ENCODE measurements at regions not wholly inside any gene's neighbourhood (a gene's known extent, or its start where the extent isn't known, plus 50 kb on each side); places are given as distances from the start of the nearest gene placed in this dataset.
"Not testable (repeated sequence)": the region's sequence is repeated elsewhere in the genome, so short reads cannot be mapped to it uniquely, and the experiment has no call there.

DNA sequence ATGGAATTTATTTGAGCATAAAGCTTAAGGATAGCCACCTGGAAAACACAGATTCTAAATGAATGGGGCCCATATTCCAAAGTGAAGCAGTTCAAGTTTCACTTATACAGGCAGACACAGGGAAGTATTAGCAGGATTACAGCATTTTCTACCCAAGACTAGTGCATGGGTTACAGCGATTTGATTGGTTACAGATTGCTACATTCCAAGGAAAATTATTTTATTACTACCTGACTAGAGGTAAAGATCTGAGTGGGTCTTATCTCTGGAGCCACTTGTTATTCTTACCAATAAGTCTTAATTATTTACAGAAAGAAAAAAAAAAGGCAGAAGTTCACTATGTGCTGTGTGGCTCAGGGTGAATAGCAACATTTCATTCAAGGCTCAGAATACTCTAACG is 87.4 kb upstream of the ITGB1 start:
- DNase-seq (ENCODE audit: low spot score): no peak
- intact Hi-C loops (cut with DNase I): no loop called here

DNA sequence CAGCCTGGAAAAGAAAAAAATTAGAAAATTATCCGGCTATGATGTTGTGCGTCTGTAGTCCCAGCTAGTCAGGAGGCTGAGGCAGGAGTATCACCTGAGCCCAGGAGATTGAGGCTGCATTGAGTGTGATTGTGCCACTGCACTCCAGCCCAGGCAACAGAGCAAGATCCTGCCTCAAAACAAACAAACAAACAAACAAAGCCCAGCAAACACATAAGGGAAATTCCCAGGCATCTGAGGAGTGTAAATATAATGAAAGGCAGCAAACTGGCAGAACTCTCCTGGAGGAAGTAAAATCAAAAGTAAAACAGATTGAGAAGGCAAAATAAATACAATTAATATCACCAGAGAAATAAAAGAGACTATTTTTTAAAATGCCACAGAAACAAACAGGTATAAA is 84.5 kb upstream of the ITGB1 start:
- intact Hi-C loops (cut with DNase I): loop anchor here in 1 of 2 donors (1.0 kb wide), 1 partner anchor 39 kb away; no protein-coding TSS in a partner anchor
- DNase-seq (ENCODE audit: low spot score): no peak

DNA sequence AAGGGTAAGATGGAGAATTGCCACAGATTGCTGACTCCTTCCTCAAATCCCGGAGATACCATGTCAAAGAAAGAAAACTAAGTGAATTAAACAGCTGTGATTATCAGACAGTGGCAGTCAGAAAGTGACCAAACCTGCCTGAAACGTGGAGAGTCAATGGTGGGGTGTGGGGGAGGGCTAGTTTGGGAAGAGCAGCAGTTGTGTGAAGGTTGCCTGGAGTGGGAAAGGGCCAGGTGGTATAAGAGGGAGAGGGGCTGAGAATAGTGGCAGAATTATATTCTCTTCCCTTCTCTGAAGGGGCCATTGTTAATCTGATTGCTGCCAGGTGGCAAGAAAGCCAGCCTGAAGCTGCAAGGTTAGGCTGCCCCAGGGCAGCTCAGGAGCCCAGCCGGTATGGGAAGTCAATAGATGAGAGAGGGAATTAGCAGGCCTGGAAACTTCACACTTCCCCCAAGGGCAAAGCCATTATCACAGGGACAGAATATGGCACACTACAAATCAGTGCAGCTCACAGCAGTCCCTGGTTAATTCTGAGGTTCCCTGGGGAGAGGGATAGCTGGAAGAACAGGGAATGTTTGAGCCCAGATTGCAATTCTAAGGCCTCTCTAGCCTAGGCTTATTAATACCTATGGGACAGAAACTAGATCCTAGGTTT is 83.9 kb upstream of the ITGB1 start:
- no peak for DNase-seq (ENCODE audit: low spot score)
- intact Hi-C loops (cut with DNase I): loop anchor here in 1 of 2 donors (1.0 kb wide), 1 partner anchor 39 kb away; no protein-coding TSS in a partner anchor

DNA sequence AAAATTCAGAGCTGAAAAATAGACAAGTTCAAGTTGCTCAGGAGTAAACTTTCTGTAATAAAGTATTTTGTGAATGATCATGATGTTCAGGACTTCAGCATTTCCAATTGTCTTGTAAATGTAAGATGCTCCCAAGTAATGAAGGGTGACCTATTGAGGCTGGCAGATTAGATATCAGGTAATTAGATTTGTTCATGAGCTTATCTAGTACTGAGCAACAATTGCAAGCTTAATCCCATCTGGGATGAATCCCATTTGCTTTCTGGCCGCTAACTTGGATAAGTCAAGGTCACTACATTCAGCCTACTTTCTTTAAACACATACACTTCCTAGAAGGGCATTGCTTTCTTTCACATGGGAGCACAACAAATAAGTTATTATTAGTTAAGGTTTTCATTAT is 82.4 kb upstream of the ITGB1 start:
- no peak for DNase-seq (ENCODE audit: low spot score)
- intact Hi-C loops (cut with DNase I): no loop called here

DNA sequence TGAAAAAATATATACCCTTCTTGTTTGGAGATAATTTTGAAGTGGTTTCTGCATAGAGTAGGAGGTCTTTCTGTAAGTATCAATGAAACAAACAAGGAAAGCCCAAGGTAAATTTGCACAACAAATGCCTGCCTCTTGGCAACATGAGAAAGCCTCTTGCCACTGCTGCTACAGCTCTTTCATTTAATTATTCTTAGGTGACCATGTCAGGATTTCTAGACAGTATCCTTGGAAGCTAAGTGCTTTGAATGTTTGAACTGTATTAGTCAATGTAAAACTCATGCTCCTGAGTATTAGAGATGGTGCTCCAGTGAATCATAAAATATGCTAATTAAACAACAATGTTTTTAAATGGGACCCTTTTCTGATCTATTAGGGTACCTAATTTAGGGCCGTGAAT is 81.2 kb upstream of the ITGB1 start:
- DNase-seq (ENCODE audit: low spot score): no peak
- intact Hi-C loops (cut with DNase I): no loop called here

DNA sequence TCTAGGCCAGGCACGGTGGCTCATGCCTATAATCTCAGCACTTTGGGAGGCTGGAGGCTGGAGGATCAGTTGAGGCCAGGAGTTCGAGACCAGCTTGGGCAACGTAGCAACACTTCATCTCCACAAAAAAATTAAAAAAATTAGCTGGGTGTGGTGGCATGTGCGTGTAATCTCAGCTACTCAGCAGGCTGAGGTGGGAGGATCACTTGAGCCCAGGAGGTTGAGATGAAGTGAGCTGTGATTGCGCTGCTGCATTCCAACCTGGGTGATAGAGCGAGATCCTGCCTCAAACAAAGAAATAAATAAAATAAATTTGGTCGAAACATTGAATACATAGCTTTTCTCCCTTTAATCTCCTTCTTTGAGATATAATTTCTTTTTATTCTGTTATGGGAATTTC is 80.6 kb upstream of the ITGB1 start:
- intact Hi-C loops (cut with DNase I): no loop called here
- no peak for DNase-seq (ENCODE audit: low spot score)

DNA sequence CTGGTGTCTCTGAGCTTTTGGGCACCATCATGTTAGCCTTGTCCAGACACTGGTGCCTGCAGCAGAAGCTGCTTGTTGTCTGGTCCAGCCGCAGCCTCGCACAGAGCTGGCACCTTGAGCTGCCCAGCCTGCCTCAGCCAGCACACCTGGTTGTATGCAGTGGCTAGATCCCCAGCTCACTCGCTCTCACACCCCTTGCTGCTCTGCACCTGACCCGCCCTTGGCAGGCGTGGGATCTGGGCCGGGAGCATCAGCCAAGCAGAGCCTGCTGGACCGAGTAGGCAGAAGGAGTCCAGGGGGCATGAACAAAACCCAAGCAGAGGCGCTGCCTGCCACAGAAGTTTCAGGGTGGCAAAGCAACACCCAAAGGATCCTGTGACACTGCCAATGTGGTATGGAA is 79.7 kb upstream of the ITGB1 start:
- intact Hi-C loops (cut with DNase I): no loop called here
- DNase-seq (ENCODE audit: low spot score): no peak

DNA sequence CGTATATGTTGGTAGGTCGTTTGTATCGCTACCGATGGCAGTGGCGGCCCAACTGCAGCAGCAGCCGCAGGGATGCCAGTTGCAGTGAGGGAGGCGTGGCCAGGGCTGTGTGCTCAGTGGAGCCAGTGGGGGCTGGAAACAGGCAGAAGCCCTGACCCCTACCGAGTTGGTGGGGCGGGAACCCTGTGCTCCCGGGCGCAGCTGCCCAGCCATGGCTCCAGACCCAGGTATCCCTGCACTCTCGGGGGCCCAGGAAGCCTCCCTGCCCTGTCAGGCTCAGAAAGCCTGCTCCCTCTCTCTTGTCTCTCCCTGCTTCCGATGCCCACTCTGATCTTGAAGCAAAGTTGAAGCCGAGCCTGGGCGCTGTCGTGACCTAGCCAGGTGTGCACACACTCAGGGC is 78.6 kb upstream of the ITGB1 start:
- DNase-seq (ENCODE audit: low spot score): no peak
- intact Hi-C loops (cut with DNase I): no loop called here

DNA sequence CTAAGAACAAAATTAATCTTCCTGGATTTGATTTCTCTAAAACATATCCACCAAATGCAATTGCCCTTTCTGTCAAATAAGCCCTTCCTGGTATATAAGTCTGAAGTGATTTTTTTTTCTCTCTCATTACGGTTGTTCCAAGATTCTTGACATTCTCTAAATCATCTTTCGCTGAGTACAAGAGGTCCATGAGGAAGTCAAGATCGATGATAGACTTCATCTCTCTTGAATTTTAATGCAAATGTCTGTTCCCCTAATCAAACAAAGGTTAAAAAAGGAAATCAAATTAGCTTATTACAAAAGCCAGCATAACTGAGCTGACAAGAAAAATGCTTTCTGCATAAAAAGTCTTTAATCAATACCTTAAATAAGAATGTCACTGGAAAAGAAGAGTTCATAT is 77.4 kb upstream of the ITGB1 start:
- DNase-seq (ENCODE audit: low spot score): no peak
- intact Hi-C loops (cut with DNase I): no loop called here

DNA sequence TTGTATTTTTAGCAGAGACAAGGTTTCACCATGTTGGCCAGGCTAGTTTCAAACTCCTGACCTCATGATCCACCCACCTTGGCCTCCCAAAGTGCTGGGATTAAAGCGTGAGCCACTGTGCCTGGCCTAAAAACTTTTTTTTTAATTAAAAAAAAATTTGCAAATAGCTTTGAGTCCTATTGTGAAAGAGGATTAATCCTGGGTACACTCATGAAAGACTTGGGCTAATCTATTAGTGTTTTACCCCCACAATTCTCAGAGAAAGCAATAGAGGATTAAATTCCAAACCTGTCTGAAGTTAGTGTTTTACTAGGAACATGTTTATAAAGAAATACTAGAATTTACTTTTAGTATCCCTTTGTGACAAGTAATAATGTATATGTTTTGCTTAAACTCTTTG is 76.9 kb upstream of the ITGB1 start:
- intact Hi-C loops (cut with DNase I): no loop called here
- no peak for DNase-seq (ENCODE audit: low spot score)

DNA sequence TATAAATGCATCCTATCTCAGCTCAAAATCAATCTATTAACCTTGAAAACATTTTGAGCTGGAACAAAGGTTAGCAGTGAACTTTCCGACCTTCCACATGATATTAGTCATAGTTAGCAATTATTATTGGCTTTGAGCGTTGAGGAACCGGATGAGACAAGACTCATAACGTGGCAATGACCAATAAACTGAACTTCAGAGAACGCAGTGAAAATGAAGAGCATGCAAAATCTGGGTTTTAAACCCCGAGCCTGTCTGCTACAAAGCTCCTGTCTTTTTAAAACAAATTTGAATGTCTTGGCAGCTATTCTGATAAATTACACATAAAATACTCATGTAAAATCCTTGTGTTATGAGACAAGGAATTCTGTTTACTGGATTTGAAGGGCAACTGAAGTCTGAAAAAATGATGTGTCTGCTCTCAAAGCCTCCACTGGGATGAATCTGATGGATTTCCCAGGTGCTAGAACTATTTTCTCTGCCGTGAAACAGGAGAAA is 74.7 kb upstream of the ITGB1 start:
- DNase-seq (ENCODE audit: low spot score): no peak
- intact Hi-C loops (cut with DNase I): no loop called here

DNA sequence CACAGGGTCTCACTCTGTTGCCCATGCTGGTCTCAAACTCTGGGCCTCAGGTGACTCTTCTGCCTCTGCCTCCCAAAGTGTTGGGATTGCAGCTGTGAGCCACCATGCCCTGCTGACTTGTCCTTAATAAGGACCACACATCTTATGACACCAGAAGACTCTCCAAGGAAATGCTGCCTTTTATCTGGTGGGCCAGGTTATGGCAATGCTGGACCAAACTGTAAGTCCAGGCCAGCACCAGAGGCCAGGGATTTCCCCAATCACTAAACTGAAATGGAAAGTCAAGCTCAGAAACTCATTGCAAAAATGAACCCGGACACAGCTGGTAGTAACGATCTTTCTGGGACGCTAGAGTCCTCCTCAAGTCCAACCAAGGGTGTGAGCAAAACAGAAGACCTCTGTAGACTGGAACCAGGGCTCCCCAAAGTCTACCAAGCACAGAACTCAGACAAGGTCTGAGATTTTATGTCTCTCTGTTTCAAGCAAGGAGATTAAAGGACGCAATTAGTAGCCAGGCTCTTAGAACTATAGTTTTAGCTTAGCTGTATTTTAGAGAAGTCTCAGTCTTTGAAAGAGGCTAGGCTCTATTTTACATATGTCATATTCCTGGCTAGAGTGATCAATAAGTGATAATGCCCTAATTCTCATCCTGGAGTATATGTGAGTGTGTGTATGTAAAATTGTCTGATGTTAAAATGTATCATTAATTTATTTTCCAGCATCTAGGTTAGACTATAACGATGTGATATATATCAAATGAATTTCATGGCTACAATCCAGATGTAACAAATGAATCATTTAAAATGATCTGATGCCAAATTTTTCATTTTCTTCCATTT is 74.0 kb upstream of the ITGB1 start:
- no peak for DNase-seq (ENCODE audit: low spot score)
- intact Hi-C loops (cut with DNase I): no loop called here

DNA sequence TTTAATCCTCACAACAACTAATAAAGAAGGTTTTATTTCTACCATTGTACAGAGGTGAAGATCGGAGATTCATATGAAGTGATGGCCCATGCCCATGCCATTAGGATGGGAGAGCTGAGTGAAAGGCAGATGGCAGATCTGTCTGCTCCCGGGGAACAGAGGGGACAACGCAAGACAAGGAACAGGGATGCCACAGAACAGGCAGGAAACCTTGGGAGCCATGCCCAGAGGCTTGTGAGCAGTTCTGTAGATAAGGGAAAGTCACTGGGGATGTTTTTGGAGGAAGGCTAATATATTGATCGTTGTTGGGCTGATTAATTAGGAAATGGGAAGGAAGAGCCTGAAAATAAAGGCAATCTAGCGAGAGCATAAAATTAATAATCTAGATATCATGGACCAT is 73.1 kb upstream of the ITGB1 start:
- no peak for DNase-seq (ENCODE audit: low spot score)
- intact Hi-C loops (cut with DNase I): no loop called here

DNA sequence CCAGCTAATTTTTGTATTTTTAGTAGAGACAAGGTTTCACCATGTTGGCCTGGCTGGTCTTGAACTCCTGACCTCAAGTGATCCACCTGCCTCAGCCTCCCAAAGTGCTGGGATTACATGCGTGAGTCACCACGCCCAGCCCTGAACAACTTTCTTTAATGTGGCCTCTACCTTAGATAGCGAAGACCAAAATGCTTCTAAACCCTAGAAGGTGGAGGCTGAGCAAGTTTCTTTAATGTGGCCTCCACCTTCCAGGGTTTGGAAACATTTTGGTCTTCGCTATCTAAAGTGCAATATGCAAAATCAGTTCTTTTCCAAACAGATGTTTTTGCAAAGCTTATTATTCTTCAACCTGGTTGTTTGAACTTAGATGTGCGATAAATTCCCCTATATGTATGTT is 70.5 kb upstream of the ITGB1 start:
- intact Hi-C loops (cut with DNase I); DNase-seq (ENCODE audit: low spot score): not testable (repeated sequence)

DNA sequence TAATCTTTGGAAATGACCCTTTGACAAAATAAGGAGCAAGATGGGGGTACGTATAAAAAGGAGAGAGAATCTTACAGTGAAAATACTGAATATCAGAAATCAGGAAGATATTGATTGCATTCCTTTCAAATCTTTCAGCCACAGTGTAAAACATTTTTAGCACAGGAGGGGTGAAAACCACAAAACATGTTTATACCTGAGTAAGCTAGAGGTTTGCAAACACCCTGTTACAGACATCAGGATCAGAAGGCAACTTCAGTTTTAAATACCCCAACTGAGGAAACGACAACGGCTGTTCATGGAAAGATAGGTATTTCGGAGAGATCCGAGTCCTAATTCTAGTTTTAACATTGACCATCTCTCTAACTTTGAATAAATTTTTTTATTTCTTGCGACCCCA is 69.1 kb upstream of the ITGB1 start:
- no peak for DNase-seq (ENCODE audit: low spot score)
- intact Hi-C loops (cut with DNase I): no loop called here

DNA sequence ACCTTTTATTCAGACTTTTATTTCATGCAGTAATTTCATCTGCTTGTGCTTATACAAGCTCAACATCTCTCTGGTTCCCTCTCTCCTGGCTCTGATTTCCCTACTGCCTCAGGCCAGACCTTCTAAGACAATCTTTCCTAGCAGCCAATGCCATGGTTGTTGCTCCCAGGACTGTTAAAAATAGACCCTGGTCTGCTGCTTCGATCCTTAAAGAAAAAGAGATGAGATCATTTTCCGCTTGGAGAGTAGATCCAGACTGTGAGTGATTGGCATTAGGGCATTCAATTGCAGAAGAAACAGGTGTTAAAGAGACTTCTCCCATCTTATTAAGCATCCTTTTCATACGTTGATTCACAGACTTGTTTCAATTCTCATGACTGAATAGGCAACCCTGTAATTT is 68.4 kb upstream of the ITGB1 start:
- intact Hi-C loops (cut with DNase I): no loop called here
- no peak for DNase-seq (ENCODE audit: low spot score)

DNA sequence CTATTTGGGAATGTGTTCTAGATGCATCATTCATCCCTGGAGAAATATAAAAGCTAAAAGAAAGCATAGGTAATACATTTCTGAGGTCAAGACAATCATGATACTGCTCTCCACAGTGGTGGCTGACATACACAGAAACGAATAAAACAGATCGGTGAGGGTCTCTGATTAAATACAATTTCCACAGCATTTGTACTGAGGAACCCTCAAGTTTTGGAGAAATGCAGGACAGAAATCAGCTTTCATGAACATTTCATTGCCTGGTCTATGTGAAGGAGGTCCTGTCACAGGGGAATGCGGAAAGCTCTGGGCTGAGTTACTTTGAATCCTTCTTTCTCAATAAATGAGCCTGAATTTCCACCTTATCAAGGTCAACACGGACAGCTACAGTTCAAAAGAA is 67.9 kb upstream of the ITGB1 start:
- intact Hi-C loops (cut with DNase I): no loop called here
- DNase-seq (ENCODE audit: low spot score): no peak

DNA sequence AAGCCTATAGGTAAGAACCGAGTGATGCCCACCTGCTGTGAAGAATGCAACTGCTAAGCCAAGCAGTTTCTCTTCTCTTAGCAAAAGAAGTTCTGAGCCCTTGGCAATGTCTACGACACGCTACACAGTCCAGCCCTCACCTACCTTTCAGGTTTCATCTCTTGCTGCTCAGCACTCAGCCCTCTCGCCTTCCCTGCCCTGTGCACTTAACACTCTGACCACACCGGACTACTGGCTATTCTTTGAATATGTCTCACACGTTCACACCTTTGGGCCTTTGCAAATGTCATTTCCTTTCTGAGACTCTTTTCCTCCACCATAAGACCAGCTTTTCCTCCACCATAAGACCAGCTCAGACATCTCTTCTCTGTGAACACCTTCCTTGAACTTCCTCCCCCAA is 67.0 kb upstream of the ITGB1 start:
- intact Hi-C loops (cut with DNase I): no loop called here
- DNase-seq (ENCODE audit: low spot score): no peak

DNA sequence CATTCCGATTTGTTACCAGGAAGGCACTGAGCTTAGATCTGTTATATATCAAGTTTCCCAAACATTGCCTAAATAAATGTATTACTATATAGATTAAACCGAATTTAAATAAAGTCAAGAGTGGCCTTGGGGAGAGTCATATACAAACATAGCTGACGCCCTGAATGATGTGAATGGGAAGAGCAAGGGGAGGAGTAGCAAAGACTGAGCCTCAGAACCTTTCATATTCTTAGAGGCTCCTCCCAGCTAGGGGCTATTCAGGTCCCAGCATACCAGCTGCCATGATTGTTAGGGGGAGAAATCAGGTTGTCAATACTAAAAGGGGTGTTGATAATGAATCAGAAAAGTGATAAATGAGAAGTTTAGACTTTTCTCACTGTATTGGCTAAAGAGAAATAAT is 64.7 kb upstream of the ITGB1 start:
- intact Hi-C loops (cut with DNase I): no loop called here
- DNase-seq (ENCODE audit: low spot score): no peak

DNA sequence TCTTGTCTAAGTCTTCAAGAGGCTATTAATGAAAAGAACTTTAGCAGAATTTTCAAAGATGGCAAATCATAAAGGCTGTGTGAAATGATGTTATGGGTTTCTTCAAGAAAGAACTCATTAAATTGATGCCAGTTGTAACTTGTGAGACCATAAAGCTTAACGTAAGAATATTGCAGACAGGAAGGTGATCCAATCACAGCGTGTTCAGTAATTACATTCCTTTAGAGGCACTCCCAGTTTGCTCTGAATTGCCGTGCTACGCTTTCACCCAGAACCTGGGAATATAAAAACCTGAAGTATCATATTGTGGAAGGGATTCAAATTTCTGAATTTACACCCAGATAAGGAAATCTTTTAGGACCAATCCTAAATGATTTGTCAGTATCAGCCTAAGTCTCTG is 64.1 kb upstream of the ITGB1 start:
- no peak for DNase-seq (ENCODE audit: low spot score)
- intact Hi-C loops (cut with DNase I): no loop called here

DNA sequence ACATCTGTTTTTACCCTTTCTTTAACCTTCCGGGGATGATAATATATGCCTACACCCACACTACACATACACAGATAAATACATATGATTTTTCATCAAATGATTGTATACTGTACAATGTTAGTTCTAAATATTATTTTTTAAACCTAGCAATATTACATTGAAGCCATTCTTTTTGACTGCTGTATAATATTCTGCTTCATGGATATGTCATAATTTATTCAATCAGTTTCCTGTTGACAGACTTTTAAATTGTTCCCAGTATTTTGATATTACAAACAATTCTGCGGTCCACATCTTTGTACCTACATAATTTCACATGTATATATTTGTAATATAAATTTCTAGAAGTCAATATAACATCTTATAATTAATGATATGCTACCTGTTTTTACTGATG is 59.0 kb upstream of the ITGB1 start:
- no peak for DNase-seq (ENCODE audit: low spot score)
- intact Hi-C loops (cut with DNase I): loop anchor here in 1 of 2 donors (10.0 kb wide), 1 partner anchor 212 kb away; no protein-coding TSS in a partner anchor

Measured in posterior vena cava (tissue), 2 donors.